Neural cell (in vitro differentiated cells): ENCODE measurements at regions not wholly inside any gene's neighbourhood (a gene's known extent, or its start where the extent isn't known, plus 50 kb on each side); places are given as distances from the start of the nearest gene placed in this dataset.

ENCODE experiments used
- H2AFZ ChIP-seq: fragments of 200-600, 300-800 bp; sonication (generic), shearing (Covaris generic); 2 replicates; pipeline ENCODE4 v1.6.0; 2014; ENCODE audit warnings: low read depth, mild to moderate bottlenecking, antibody characterized with exemption, low read length, moderate library complexity
- H3F3A ChIP-seq: fragments of 200-600 bp; shearing (Covaris generic); 2 replicates; pipeline ENCODE4 v1.6.1; 2016; ENCODE audit warnings: mild to moderate bottlenecking, moderate library complexity, mixed read lengths, antibody characterized with exemption, low read length; ENCODE audit not compliant: insufficient read depth, poor library complexity, severe bottlenecking
- H3K27ac ChIP-seq: fragments of 200-600, 300-800 bp; sonication (generic), shearing (Covaris generic); 2 replicates; pipeline ENCODE4 v1.5.1; 2014; ENCODE audit warnings: mild to moderate bottlenecking, low read length, moderate library complexity
- H3K27me3 ChIP-seq: fragments of 300-800, 200-600 bp; sonication (generic), shearing (Covaris generic); 2 replicates; pipeline ENCODE4 v1.6.0; 2014; ENCODE audit warnings: mild to moderate bottlenecking, low read depth, low read length, moderate library complexity; ENCODE audit not compliant: insufficient read depth
- H3K36me3 ChIP-seq: fragments of 300-800, 200-600 bp; sonication (generic), shearing (Covaris generic); 2 replicates; pipeline ENCODE4 v1.5.1; 2014; ENCODE audit warnings: mild to moderate bottlenecking, antibody characterized with exemption, low read length, moderate library complexity; ENCODE audit not compliant: insufficient read depth
- H3K4me2 ChIP-seq: fragments of 300-800, 200-600 bp; sonication (generic), shearing (Covaris generic); 2 replicates; pipeline ENCODE4 v1.6.0; 2014; ENCODE audit warnings: mild to moderate bottlenecking, low read length
- H3K4me3 ChIP-seq: fragments of 300-800, 200-600 bp; sonication (generic), shearing (Covaris generic); 2 replicates; pipeline ENCODE4 v1.5.1; 2014; ENCODE audit warnings: mild to moderate bottlenecking, low read length, moderate library complexity
- H3K79me2 ChIP-seq: fragments of 200-600 bp; shearing (Covaris generic); replicated peaks from 2 replicates; pipeline ENCODE4 v1.6.0; 2014; ENCODE audit warnings: mild to moderate bottlenecking, low read length, moderate library complexity; ENCODE audit not compliant: insufficient read depth
- H3K9ac ChIP-seq: fragments of 300-800, 200-600 bp; sonication (generic), shearing (Covaris generic); 2 replicates; pipeline ENCODE4 v1.6.1; 2016; ENCODE audit warnings: mild to moderate bottlenecking, low read length, mixed read lengths
- H3K9me2 ChIP-seq: fragments of 200-600 bp; shearing (Covaris generic); 2 replicates; pipeline ENCODE4 v1.6.1; 2016; ENCODE audit warnings: mild to moderate bottlenecking, low read length, mixed read lengths; ENCODE audit not compliant: insufficient read depth
- H3K9me3 ChIP-seq: fragments of 200-600, 300-800 bp; sonication (generic), shearing (Covaris generic); 2 replicates; pipeline ENCODE4 v1.6.1; 2016; ENCODE audit warnings: mild to moderate bottlenecking, mixed run types, low read length, moderate library complexity, mixed read lengths
- H4K20me1 ChIP-seq: fragments of 200-600 bp; shearing (Covaris generic); 2 replicates; pipeline ENCODE4 v1.6.1; 2016; ENCODE audit warnings: mild to moderate bottlenecking, mixed run types; ENCODE audit not compliant: insufficient read depth
- EP300 ChIP-seq: fragments of 450-650 bp; conservative IDR thresholded peaks from 2 replicates; pipeline ENCODE4 v1.6.1; 2014; ENCODE audit warnings: antibody characterized with exemption, mild to moderate bottlenecking, moderate library complexity; ENCODE audit not compliant: poor library complexity, severe bottlenecking
- EZH2 ChIP-seq: fragments of 200-600, 300-800 bp; shearing (Covaris generic), sonication (generic); IDR thresholded peaks from 2 replicates; pipeline ENCODE4 v1.6.1; 2014; ENCODE audit warnings: antibody characterized with exemption, low read length, borderline replicate concordance, mild to moderate bottlenecking; ENCODE audit not compliant: insufficient read depth, poor library complexity, severe bottlenecking
- MXI1 ChIP-seq: fragments of 450-650 bp; conservative IDR thresholded peaks from 2 replicates; pipeline ENCODE4 v1.6.1; 2014; ENCODE audit warnings: antibody characterized with exemption, mild to moderate bottlenecking; ENCODE audit not compliant: poor library complexity, severe bottlenecking
- POLR2AphosphoS5 ChIP-seq: IDR thresholded peaks from 2 replicates; pipeline ENCODE4 v1.6.1; 2012
- RAD21 ChIP-seq: fragments of 450-650 bp; conservative IDR thresholded peaks from 2 replicates; pipeline ENCODE4 v1.6.1; 2014; ENCODE audit warnings: antibody characterized with exemption, mild to moderate bottlenecking, moderate library complexity
- SMC3 ChIP-seq: fragments of 450-650 bp; conservative IDR thresholded peaks from 2 replicates; pipeline ENCODE4 v1.6.1; 2014; ENCODE audit warnings: antibody characterized with exemption, mild to moderate bottlenecking, moderate library complexity; ENCODE audit not compliant: poor library complexity
- TAF1 ChIP-seq: IDR thresholded peaks from 2 replicates; pipeline ENCODE4 v1.6.1; 2012; ENCODE audit warnings: low read depth
- TF ChIP-seq, protein P1 (sequence below): IDR thresholded peaks from 2 replicates; pipeline ENCODE4 v1.6.1; 2012; ENCODE audit warnings: borderline replicate concordance
- TF ChIP-seq, protein P2 (sequence below): fragments of 450-650 bp; IDR thresholded peaks from 2 replicates; pipeline ENCODE4 v1.5.1; 2014; ENCODE audit warnings: antibody characterized with exemption, mild to moderate bottlenecking, moderate library complexity; ENCODE audit not compliant: poor library complexity, severe bottlenecking

DNA sequence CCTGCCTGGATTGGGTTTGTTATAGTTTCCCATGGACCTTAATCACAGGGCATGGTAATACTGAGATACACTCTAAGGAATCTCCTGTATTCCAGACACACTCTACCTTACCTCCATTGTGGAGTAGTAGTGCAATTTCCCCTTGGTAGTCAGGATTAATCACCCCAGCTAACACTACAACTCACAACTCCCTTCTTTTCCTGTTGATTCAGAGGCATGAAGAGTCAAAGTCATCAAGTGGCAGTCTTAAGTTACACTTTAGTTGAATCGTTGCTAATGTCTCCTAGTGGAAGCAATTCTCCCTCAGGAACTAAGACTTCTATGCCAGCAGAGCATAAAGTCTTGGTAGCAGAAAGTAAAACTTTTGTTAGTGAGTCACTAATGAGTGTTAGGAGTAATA, 122.7 kb upstream of the APC start:
- H3K4me3 ChIP-seq = no peak overlapping the region
- no peak overlapping the region for H3K27ac ChIP-seq
- H4K20me1 ChIP-seq = no peaks in the 10 kb centered on the region
- H2AFZ ChIP-seq = no peak overlapping the region
- TF ChIP-seq TAF1 = no peak
- TF ChIP-seq RAD21 = no peak
- no peak for TF ChIP-seq EZH2
- no peaks in the 10 kb centered on the region for H3F3A ChIP-seq
- H3K4me2 ChIP-seq = no peak overlapping the region
- H3K9ac ChIP-seq = no peak overlapping the region
- no peaks in the 10 kb centered on the region for H3K79me2 ChIP-seq
- H3K9me3 ChIP-seq = no peaks in the 10 kb centered on the region
- no peaks in the 10 kb centered on the region for H3K9me2 ChIP-seq
- H3K36me3 ChIP-seq = no peaks in the 10 kb centered on the region
- no peaks in the 10 kb centered on the region for H3K27me3 ChIP-seq

DNA sequence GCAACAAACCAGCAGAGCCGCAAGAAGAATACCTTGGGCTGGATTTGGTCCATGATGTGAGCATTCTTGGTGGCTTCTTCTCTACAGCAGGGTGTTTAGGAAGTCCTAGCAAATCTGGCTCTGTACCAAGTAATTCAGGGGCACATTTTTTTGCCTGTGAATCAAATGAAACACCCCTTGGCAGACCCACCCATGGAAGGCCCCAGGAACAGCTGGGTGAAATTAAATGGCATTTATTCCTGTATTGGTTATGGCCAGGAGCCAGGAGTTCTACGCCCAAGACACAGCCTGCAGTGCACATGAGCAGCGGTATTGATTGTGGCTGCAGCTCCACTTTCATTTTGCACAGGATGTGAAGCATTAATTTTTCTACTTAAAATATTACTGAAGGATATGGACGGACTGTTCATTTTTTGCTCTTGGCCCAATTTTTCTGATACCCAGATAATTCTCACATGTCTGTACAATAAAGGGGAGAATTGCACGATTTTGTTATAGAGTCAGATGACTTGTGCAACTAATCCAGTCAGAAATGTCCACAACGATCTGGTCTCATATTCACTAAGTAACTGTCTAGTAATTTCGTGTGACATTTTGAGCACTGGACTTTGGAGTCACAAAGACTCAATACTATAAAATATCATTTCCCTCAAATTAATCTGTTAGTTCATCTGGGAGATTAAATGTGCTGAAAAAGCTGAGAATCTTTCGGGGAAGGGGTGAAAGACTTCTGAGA, 120.7 kb upstream of the APC start:
- Histone ChIP-seq H3K79me2 (no peaks in the 10 kb centered on the region), H3K4me3 (no peak overlapping the region), H3K9me3 (no peaks in the 10 kb centered on the region), H3K36me3 (no peaks in the 10 kb centered on the region), H3K9me2 (no peaks in the 10 kb centered on the region), H3K4me2 (no peak overlapping the region), H3K27ac (no peak overlapping the region), H3K27me3 (no peaks in the 10 kb centered on the region), H2AFZ (no peak overlapping the region), H3K9ac (no peak overlapping the region), H3F3A (no peaks in the 10 kb centered on the region), H4K20me1 (no peaks in the 10 kb centered on the region)
- TF ChIP-seq POLR2AphosphoS5 = no peak
- TF ChIP-seq SMC3 = no peak
- TF ChIP-seq RAD21 = no peak
- TF ChIP-seq EP300 = no peak
- no peak for TF ChIP-seq MXI1
- TF ChIP-seq, protein P1, sequence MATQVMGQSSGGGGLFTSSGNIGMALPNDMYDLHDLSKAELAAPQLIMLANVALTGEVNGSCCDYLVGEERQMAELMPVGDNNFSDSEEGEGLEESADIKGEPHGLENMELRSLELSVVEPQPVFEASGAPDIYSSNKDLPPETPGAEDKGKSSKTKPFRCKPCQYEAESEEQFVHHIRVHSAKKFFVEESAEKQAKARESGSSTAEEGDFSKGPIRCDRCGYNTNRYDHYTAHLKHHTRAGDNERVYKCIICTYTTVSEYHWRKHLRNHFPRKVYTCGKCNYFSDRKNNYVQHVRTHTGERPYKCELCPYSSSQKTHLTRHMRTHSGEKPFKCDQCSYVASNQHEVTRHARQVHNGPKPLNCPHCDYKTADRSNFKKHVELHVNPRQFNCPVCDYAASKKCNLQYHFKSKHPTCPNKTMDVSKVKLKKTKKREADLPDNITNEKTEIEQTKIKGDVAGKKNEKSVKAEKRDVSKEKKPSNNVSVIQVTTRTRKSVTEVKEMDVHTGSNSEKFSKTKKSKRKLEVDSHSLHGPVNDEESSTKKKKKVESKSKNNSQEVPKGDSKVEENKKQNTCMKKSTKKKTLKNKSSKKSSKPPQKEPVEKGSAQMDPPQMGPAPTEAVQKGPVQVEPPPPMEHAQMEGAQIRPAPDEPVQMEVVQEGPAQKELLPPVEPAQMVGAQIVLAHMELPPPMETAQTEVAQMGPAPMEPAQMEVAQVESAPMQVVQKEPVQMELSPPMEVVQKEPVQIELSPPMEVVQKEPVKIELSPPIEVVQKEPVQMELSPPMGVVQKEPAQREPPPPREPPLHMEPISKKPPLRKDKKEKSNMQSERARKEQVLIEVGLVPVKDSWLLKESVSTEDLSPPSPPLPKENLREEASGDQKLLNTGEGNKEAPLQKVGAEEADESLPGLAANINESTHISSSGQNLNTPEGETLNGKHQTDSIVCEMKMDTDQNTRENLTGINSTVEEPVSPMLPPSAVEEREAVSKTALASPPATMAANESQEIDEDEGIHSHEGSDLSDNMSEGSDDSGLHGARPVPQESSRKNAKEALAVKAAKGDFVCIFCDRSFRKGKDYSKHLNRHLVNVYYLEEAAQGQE = no peak
- TF ChIP-seq TAF1 = no peak
- no peak for TF ChIP-seq EZH2
- TF ChIP-seq, protein P2, sequence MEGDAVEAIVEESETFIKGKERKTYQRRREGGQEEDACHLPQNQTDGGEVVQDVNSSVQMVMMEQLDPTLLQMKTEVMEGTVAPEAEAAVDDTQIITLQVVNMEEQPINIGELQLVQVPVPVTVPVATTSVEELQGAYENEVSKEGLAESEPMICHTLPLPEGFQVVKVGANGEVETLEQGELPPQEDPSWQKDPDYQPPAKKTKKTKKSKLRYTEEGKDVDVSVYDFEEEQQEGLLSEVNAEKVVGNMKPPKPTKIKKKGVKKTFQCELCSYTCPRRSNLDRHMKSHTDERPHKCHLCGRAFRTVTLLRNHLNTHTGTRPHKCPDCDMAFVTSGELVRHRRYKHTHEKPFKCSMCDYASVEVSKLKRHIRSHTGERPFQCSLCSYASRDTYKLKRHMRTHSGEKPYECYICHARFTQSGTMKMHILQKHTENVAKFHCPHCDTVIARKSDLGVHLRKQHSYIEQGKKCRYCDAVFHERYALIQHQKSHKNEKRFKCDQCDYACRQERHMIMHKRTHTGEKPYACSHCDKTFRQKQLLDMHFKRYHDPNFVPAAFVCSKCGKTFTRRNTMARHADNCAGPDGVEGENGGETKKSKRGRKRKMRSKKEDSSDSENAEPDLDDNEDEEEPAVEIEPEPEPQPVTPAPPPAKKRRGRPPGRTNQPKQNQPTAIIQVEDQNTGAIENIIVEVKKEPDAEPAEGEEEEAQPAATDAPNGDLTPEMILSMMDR = no peak
